ENCODE measurements at regions not wholly inside any gene's neighbourhood (a gene's known extent, or its start where the extent isn't known, plus 50 kb on each side); places are given as distances from the start of the nearest gene placed in this dataset.
"Not testable (repeated sequence)": the region's sequence is repeated elsewhere in the genome, so short reads cannot be mapped to it uniquely, and the experiment has no call there.

GRCh38 chr3:70435422-70435821 lies 123.0 kb upstream of the MDFIC2 start:
- H3K27me3 Mint-ChIP-seq, H3K4me1 Mint-ChIP-seq, H3K4me3 Mint-ChIP-seq, H3K27ac Mint-ChIP-seq, H3K36me3 Mint-ChIP-seq, H3K9me3 Mint-ChIP-seq: not testable (repeated sequence)

DNA sequence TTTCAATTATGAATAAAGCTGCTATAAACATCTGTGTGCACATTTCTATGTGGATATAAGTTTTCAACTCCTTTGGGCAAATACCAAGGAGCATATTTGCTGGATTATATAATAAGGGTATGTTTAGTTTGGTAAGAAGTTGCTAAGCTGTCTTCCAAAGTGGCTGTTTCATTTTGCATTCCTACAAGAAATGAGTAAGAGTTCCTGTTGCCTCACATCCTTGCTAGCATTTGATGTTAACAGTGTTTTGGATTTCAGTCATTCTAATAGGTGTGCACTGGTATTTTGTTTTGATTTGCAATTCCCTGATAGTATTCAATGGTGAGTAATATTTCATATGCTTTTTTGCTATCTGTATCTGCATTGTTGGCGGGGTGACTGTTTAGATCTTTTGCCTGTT lies 120.7 kb upstream of the MDFIC2 start:
- no peaks in the 10 kb centered on the region for H3K9me3 Mint-ChIP-seq
- H3K27ac Mint-ChIP-seq, result no peak overlapping the region
- peaks cover 3% of the 10 kb centered on the region for H3K27me3 Mint-ChIP-seq
- H3K36me3 Mint-ChIP-seq, result no peaks in the 10 kb centered on the region
- H3K4me3 Mint-ChIP-seq, result no peak overlapping the region
- H3K4me1 Mint-ChIP-seq, result no peaks in the 10 kb centered on the region

DNA sequence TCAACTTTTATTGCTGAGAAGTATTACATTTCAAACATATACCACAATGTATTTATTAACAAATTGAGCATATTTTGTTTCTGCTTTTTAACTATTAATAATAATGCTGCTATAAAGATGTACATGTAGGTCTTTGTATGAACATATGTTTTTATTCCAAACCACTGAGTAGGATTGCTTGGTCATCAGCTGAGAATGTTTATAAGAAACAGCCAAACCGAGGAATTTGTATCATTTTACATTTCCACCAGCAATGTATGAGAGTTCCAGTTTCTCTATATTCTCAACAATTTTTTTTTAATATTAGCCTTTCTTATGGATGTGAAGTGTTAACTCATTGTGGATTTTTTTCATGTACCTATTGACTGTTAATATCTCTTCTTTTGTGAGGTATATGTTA lies 119.5 kb upstream of the MDFIC2 start:
- no peak overlapping the region for H3K4me3 Mint-ChIP-seq
- no peaks in the 10 kb centered on the region for H3K4me1 Mint-ChIP-seq
- H3K36me3 Mint-ChIP-seq, result no peaks in the 10 kb centered on the region
- H3K9me3 Mint-ChIP-seq, result no peaks in the 10 kb centered on the region
- H3K27ac Mint-ChIP-seq, result no peak overlapping the region
- no peaks in the 10 kb centered on the region for H3K27me3 Mint-ChIP-seq

- H3K36me3 Mint-ChIP-seq, result no peaks in the 10 kb centered on the region
- H3K27ac Mint-ChIP-seq, result no peak overlapping the region
Measured at GRCh38 chr3:70426071-70426470, 113.6 kb upstream of the MDFIC2 start.

DNA sequence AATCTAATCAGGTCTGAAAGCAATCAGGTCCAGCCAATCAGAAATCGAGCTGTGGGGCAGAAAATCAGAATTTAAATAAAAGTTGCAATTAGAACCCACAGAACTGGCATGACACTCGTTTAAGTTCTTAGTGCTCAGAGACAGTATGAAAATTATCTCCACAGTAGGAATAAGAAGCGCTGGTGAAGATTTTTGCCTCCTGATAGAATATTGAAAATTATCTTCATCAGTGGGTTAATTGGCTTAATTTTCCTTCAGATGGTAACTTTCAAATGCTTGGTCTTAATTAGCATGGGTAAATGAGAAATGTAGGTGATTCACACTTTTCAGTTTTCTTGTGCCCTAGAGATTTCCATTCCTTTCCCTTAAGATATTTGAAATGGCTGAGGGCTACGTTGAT lies 109.1 kb upstream of the MDFIC2 start:
- peaks cover 12% of the 10 kb centered on the region for H3K27me3 Mint-ChIP-seq
- no peak overlapping the region for H3K4me3 Mint-ChIP-seq
- H3K4me1 Mint-ChIP-seq, result no peaks in the 10 kb centered on the region
- H3K27ac Mint-ChIP-seq, result no peak overlapping the region
- H3K9me3 Mint-ChIP-seq, result no peaks in the 10 kb centered on the region
- H3K36me3 Mint-ChIP-seq, result no peaks in the 10 kb centered on the region

More at GRCh38 chr3:70426071-70426470, 113.6 kb upstream of the MDFIC2 start:
- Mint-ChIP-seq H3K27me3 (peaks cover 1% of the 10 kb centered on the region), H3K4me1 (no peaks in the 10 kb centered on the region), H3K9me3 (no peaks in the 10 kb centered on the region), H3K4me3 (no peak overlapping the region)

DNA sequence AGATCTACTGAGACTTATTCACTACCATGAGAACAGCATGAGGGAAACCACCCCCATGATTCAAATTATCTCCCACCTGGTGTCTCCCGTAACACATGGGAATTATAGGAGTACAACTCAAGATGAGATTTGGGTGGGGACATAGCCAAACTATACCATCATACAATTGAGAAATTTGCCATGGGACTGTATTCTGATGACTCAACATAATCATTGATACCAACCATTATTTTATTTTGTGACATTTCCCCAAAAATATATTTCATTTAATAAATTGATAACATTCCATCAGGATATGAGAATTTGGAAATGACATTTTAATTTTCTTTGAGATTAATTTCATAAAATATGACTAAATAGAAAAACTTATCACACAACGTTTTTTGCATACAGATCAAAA lies 96.6 kb upstream of the MDFIC2 start:
- H3K4me3 Mint-ChIP-seq, result no peak overlapping the region
- peaks cover 20% of the 10 kb centered on the region for H3K9me3 Mint-ChIP-seq
- H3K4me1 Mint-ChIP-seq, result no peaks in the 10 kb centered on the region
- no peak overlapping the region for H3K27ac Mint-ChIP-seq
- H3K36me3 Mint-ChIP-seq, result no peaks in the 10 kb centered on the region
- H3K27me3 Mint-ChIP-seq, result peaks cover 11% of the 10 kb centered on the region

GRCh38 chr3:70400194-70400593 lies 87.8 kb upstream of the MDFIC2 start:
- Mint-ChIP-seq H3K27ac (no peak overlapping the region), H3K4me1 (no peaks in the 10 kb centered on the region), H3K9me3 (no peaks in the 10 kb centered on the region), H3K27me3 (peaks cover 13% of the 10 kb centered on the region), H3K36me3 (no peaks in the 10 kb centered on the region), H3K4me3 (no peak overlapping the region)

- Mint-ChIP-seq H3K36me3 (no peaks in the 10 kb centered on the region), H3K27ac (no peak overlapping the region), H3K4me1 (no peaks in the 10 kb centered on the region), H3K4me3 (no peak overlapping the region), H3K27me3 (peaks cover 6% of the 10 kb centered on the region), H3K9me3 (no peaks in the 10 kb centered on the region)
Measured at GRCh38 chr3:70393881-70394612, 81.6 kb upstream of the MDFIC2 start.

GRCh38 chr3:70392227-70392626 lies 79.8 kb upstream of the MDFIC2 start:
- H3K4me3 Mint-ChIP-seq, result no peak overlapping the region
- H3K27ac Mint-ChIP-seq, result no peak overlapping the region
- no peaks in the 10 kb centered on the region for H3K4me1 Mint-ChIP-seq
- no peaks in the 10 kb centered on the region for H3K9me3 Mint-ChIP-seq
- H3K36me3 Mint-ChIP-seq, result no peaks in the 10 kb centered on the region
- peaks cover 6% of the 10 kb centered on the region for H3K27me3 Mint-ChIP-seq

DNA sequence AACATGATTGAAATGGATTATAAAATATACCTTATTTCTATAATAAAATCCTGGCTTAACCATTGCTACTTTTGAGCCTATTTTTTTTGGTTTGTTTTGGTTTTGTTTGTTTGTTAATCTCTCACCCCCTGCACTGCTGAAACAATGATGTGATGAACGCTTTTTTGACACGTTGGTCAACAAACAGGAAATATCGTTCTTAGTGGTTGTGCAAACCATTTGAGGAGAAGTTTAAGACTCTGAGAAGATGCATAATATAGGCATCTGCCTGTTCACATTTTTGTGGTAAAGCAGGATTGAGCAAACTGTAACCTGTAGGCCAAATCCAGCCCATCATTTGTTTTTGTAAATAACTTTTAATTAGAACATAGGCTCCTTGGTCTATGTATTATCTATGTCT lies 75.5 kb upstream of the MDFIC2 start:
- H3K4me1 Mint-ChIP-seq, result no peaks in the 10 kb centered on the region
- H3K36me3 Mint-ChIP-seq, result no peaks in the 10 kb centered on the region
- H3K27ac Mint-ChIP-seq, result no peak overlapping the region
- H3K9me3 Mint-ChIP-seq, result no peaks in the 10 kb centered on the region
- H3K4me3 Mint-ChIP-seq, result no peak overlapping the region
- peaks cover 6% of the 10 kb centered on the region for H3K27me3 Mint-ChIP-seq

DNA sequence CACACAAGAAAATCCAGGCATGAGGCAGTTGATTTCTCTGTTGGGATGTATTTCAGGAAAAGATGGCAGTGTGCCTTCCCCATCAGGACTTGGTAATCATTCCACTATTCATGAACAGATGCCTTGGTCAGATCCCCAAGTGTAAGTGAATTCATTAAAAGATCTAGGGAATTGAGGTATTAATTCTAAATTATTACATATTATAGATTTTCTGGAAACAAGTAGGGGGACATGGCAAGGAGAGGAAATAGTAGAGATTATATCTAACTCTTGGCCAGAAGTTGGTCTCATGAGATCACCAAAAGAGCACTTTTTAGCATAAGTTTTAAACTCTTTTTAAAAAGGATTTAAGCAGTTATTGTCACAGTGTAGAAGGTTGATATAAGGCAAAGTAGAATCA lies 74.4 kb upstream of the MDFIC2 start:
- H3K27ac Mint-ChIP-seq, result no peak overlapping the region
- no peaks in the 10 kb centered on the region for H3K9me3 Mint-ChIP-seq

GRCh38 chr3:70386043-70386442 lies 73.6 kb upstream of the MDFIC2 start:
- H3K4me3 Mint-ChIP-seq, result no peak overlapping the region
- no peaks in the 10 kb centered on the region for H3K9me3 Mint-ChIP-seq
- H3K4me1 Mint-ChIP-seq, result no peaks in the 10 kb centered on the region
- H3K27me3 Mint-ChIP-seq, result peaks cover 9% of the 10 kb centered on the region
- no peak overlapping the region for H3K27ac Mint-ChIP-seq
- no peaks in the 10 kb centered on the region for H3K36me3 Mint-ChIP-seq

More for the DNA sequence above, 74.4 kb upstream of the MDFIC2 start:
- Mint-ChIP-seq H3K4me3 (no peak overlapping the region), H3K4me1 (no peaks in the 10 kb centered on the region), H3K27me3 (peaks cover 8% of the 10 kb centered on the region), H3K36me3 (no peaks in the 10 kb centered on the region)

- H3K4me3 Mint-ChIP-seq, result no peak overlapping the region
- H3K36me3 Mint-ChIP-seq, result no peaks in the 10 kb centered on the region
- no peak overlapping the region for H3K27ac Mint-ChIP-seq
- no peaks in the 10 kb centered on the region for H3K4me1 Mint-ChIP-seq
- H3K9me3 Mint-ChIP-seq, result no peaks in the 10 kb centered on the region
- H3K27me3 Mint-ChIP-seq, result peaks cover 9% of the 10 kb centered on the region
Measured at GRCh38 chr3:70383360-70383831, 71.0 kb upstream of the MDFIC2 start.

DNA sequence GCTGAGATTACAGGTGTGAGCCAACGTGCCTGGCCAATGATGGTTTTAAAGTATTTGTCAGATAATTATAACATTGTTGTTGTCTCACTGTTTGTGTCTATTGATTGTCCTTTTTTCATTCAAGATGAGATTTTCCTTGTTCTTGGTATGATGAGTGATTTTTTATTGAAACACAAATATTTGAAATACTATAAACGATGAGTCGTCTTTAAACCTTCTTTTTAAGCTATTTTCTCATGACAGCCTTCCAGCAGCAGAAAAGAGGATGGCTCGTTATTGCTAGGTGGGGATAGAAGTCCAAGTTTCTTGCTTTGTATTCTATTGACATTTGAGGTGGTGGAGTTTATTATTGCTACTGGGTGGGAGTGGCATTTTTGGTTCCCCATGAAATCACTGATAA lies 61.7 kb upstream of the MDFIC2 start:
- Mint-ChIP-seq H3K9me3 (no peaks in the 10 kb centered on the region), H3K4me1 (no peaks in the 10 kb centered on the region), H3K4me3 (no peak overlapping the region), H3K36me3 (no peaks in the 10 kb centered on the region), H3K27ac (no peak overlapping the region), H3K27me3 (peaks cover 16% of the 10 kb centered on the region)
